HepG2 (cell line): ENCODE measurements at regions not wholly inside any gene's neighbourhood (a gene's known extent, or its start where the extent isn't known, plus 50 kb on each side); places are given as distances from the start of the nearest gene placed in this dataset.

Experiments
- MZF1 ChIP-seq: sonication (generic); formaldehyde crosslinking; IDR thresholded peaks from 2 replicates; pipeline ENCODE4 v1.8.1; 2023; ENCODE audit warnings: mild to moderate bottlenecking, missing genetic modification reagents, borderline replicate concordance
- ZNF709 ChIP-seq: sonication (generic); formaldehyde crosslinking; IDR thresholded peaks from 2 replicates; pipeline ENCODE4 v1.5.0; 2020; ENCODE audit warnings: mild to moderate bottlenecking, missing genetic modification reagents
- TF ChIP-seq, protein P1 (sequence below): sonication (generic); formaldehyde crosslinking; IDR thresholded peaks from 2 replicates; pipeline ENCODE4 v1.8.1; 2023; ENCODE audit warnings: mild to moderate bottlenecking, missing genetic modification reagents

DNA sequence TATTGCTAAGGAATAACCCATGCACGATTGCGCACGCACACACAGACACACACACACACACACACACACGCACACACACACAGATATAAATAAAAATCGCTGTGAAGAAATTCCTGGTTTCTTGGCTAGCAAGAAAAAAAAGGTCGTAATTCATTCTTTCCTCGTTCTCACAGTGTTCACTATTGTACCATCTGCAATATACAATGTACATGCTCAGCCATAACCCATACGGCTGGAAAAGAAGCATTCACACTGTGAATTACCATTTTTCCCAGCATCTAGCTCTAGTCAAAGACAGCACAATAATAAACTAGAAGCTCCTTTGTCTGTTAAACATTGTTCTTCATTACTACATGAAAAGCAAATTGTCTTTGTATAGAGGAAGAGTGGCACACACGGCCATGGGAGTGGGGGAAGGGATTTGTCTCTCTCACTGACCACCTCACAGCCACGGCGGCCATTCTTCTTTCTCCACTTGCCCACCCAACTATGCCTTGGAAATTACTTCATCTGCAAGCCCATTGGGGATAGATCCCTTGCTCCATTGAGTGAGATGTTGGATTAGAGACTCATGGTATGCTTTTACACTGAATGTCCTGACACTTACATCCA lies 115.3 kb upstream of the ID4 start:
- TF ChIP-seq, protein P1, sequence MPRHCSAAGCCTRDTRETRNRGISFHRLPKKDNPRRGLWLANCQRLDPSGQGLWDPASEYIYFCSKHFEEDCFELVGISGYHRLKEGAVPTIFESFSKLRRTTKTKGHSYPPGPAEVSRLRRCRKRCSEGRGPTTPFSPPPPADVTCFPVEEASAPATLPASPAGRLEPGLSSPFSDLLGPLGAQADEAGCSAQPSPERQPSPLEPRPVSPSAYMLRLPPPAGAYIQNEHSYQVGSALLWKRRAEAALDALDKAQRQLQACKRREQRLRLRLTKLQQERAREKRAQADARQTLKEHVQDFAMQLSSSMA (CRISPR knock-in tag) = no peak
- TF ChIP-seq MZF1 (CRISPR knock-in tag) (no peak), ZNF709 (CRISPR knock-in tag) (no peak)
